ENCODE measurements at regions not wholly inside any gene's neighbourhood (a gene's known extent, or its start where the extent isn't known, plus 50 kb on each side); places are given as distances from the start of the nearest gene placed in this dataset.

GRCh38 chr5:164951570-164951969, 1446.2 kb downstream of the MAT2B start:
- H3K4me3 ChIP-seq (replicated peaks in 1 of 3; ENCODE audit: low read depth in 2 of 3, low read length in 3 of 3): no peak overlapping the region
- no peaks in the 10 kb centered on the region for H3K4me1 ChIP-seq (ENCODE audit: control insufficient read depth in 1 of 2, insufficient read depth in 2 of 2, low read length in 2 of 2)
- no peaks in the 10 kb centered on the region for H3K27me3 Mint-ChIP-seq (ENCODE audit: low read depth in 3 of 3)
- H3K9me3 ChIP-seq (replicated peaks in 1 of 2; ENCODE audit: control insufficient read depth in 1 of 2, insufficient read depth in 1 of 2, low read length in 2 of 2): no peaks in the 10 kb centered on the region
- no peak overlapping the region for H3K4me2 ChIP-seq (replicated peaks; ENCODE audit: extremely low read depth, low read length, poor library complexity, severe bottlenecking)
- peaks cover 0 to 8% (median 2%) of the 10 kb centered on the region in 7 donors for H3K9me3 Mint-ChIP-seq
- H4K20me1 ChIP-seq (ENCODE audit: insufficient read depth, low read length): no peaks in the 10 kb centered on the region
- H3K27ac Mint-ChIP-seq: no peak overlapping the region
- H3K27me3 ChIP-seq (ENCODE audit: control insufficient read depth in 2 of 2, insufficient read depth in 2 of 2, low read length in 2 of 2): no peaks in the 10 kb centered on the region
- H3K4me3 Mint-ChIP-seq: no peak overlapping the region
- DNase-seq: no peak
- TF ChIP-seq CTCF (IDR thresholded peaks at IDR 0.05): no peak
- H3K79me2 ChIP-seq (ENCODE audit: insufficient read depth, low read length): no peaks in the 10 kb centered on the region
- no peak overlapping the region for H3K9ac ChIP-seq (ENCODE audit: insufficient read depth, low read length, poor library complexity, severe bottlenecking)
- H2AFZ ChIP-seq (ENCODE audit: insufficient read depth, low read depth, low read length, poor library complexity, severe bottlenecking): no peak overlapping the region
- WGBS (ENCODE audit: insufficient coverage): 100% methylated on average over 1 of the region's 2 CpGs
- H3K36me3 ChIP-seq (replicated peaks in 1 of 2; ENCODE audit: control insufficient read depth in 1 of 2, insufficient read depth in 2 of 2, low read length in 2 of 2): no peaks in the 10 kb centered on the region
- H3K36me3 Mint-ChIP-seq: no peaks in the 10 kb centered on the region
- intact Hi-C loops (cut with micrococcal nuclease): no loop called here
- H3K4me1 Mint-ChIP-seq: no peaks in the 10 kb centered on the region
- H3K27ac ChIP-seq (ENCODE audit: low read depth in 1 of 2, low read length in 2 of 2): no peak overlapping the region

GRCh38 chr5:164958688-164959087, 1453.3 kb downstream of the MAT2B start:
- Histone ChIP-seq H3K27me3 (ENCODE audit: control insufficient read depth in 2 of 2, insufficient read depth in 2 of 2, low read length in 2 of 2) (no peaks in the 10 kb centered on the region), H3K36me3 (replicated peaks in 1 of 2; ENCODE audit: control insufficient read depth in 1 of 2, insufficient read depth in 2 of 2, low read length in 2 of 2) (no peaks in the 10 kb centered on the region), H3K27ac (ENCODE audit: low read depth in 1 of 2, low read length in 2 of 2) (no peak overlapping the region), H3K9ac (ENCODE audit: insufficient read depth, low read length, poor library complexity, severe bottlenecking) (no peak overlapping the region), H4K20me1 (ENCODE audit: insufficient read depth, low read length) (no peaks in the 10 kb centered on the region), H2AFZ (ENCODE audit: insufficient read depth, low read depth, low read length, poor library complexity, severe bottlenecking) (no peak overlapping the region), H3K9me3 (replicated peaks in 1 of 2; ENCODE audit: control insufficient read depth in 1 of 2, insufficient read depth in 1 of 2, low read length in 2 of 2) (no peaks in the 10 kb centered on the region), H3K4me2 (replicated peaks; ENCODE audit: extremely low read depth, low read length, poor library complexity, severe bottlenecking) (no peak overlapping the region), H3K79me2 (ENCODE audit: insufficient read depth, low read length) (no peaks in the 10 kb centered on the region), H3K4me1 (ENCODE audit: control insufficient read depth in 1 of 2, insufficient read depth in 2 of 2, low read length in 2 of 2) (no peaks in the 10 kb centered on the region), H3K4me3 (replicated peaks in 1 of 3; ENCODE audit: low read depth in 2 of 3, low read length in 3 of 3) (no peak overlapping the region)
- intact Hi-C loops (cut with micrococcal nuclease): no loop called here
- H3K36me3 Mint-ChIP-seq: no peaks in the 10 kb centered on the region
- H3K9me3 Mint-ChIP-seq: peaks cover 0 to 11% (median 2%) of the 10 kb centered on the region in 7 donors
- H3K27me3 Mint-ChIP-seq (ENCODE audit: low read depth in 3 of 3): no peaks in the 10 kb centered on the region
- no peak overlapping the region for H3K4me3 Mint-ChIP-seq
- H3K27ac Mint-ChIP-seq: no peak overlapping the region
- H3K4me1 Mint-ChIP-seq: no peaks in the 10 kb centered on the region
- WGBS (ENCODE audit: insufficient coverage): no CpG with 5 or more reads among the region's 5 CpGs
- no peak for DNase-seq
- no peak for TF ChIP-seq CTCF (IDR thresholded peaks at IDR 0.05)

Data from CD14-positive monocyte (primary cell).